ENCODE measurements at regions not wholly inside any gene's neighbourhood (a gene's known extent, or its start where the extent isn't known, plus 50 kb on each side); places are given as distances from the start of the nearest gene placed in this dataset.
"Not testable (repeated sequence)": the region's sequence is repeated elsewhere in the genome, so short reads cannot be mapped to it uniquely, and the experiment has no call there.

DNA sequence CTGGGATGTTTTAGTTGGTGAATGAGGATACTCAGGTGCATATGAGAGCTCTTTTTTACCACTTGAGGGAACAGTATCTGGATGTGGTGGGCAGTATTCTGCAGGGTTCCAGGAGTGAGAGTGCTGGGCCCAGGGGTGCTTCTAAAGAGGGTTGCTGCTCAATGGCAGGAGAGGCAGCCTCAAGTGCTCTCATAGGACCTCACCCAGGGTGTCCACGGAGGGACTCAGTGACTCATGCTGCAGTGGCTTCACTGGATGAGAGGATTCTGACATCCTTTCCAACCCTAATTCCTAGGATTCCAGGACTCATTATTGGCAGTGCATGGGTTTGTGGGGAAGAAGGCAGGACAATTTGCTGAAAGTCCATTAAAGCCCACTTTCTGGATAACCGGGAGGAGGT lies 176.6 kb upstream of the FERMT1 start:
- TF ChIP-seq, protein P1, sequence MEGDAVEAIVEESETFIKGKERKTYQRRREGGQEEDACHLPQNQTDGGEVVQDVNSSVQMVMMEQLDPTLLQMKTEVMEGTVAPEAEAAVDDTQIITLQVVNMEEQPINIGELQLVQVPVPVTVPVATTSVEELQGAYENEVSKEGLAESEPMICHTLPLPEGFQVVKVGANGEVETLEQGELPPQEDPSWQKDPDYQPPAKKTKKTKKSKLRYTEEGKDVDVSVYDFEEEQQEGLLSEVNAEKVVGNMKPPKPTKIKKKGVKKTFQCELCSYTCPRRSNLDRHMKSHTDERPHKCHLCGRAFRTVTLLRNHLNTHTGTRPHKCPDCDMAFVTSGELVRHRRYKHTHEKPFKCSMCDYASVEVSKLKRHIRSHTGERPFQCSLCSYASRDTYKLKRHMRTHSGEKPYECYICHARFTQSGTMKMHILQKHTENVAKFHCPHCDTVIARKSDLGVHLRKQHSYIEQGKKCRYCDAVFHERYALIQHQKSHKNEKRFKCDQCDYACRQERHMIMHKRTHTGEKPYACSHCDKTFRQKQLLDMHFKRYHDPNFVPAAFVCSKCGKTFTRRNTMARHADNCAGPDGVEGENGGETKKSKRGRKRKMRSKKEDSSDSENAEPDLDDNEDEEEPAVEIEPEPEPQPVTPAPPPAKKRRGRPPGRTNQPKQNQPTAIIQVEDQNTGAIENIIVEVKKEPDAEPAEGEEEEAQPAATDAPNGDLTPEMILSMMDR (IDR thresholded peaks at IDR 0.05; ENCODE audit: low read depth, low read length), result no peak
- no peak overlapping the region for H3K4me3 ChIP-seq (ENCODE audit: low read depth, low read length)

DNA sequence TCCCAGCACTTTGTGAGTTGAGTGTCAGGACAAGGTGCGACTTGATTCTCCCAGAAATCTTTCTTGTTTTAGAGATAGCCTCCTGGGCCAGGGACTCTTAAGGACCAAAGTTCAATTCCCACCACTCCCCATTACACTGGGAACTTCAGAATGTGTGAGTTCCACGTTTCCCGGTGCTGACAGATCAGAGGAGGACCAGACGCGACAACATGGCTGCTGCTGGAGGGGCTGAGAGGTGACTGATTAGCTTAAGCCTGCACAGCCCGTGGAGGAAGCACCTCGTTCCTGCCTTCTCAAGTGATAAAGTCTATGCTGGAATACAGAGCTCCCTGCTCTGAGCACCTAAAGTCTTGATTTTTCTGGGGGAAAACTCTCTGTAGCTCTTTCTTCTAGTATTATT lies 175.2 kb upstream of the FERMT1 start:
- TF ChIP-seq, protein P1 (IDR thresholded peaks at IDR 0.05; ENCODE audit: low read depth, low read length), result no peak

DNA sequence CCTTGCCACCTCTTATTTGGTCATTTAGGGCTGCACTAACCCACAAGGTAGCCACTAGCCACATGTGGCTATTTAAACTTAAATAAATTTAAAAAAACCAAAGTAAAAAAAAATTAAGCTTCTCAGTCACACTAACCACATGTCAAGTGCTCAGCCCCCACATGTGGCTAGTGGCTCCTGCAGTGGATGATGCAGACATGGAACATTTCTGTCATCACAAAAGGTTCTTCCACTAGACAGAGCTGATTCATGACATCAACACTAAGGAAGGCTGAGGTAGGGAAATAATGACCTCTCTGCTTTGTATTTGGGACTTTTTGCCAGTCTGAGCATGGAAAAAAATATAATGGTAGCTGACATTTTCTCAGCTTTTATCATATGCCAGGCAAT lies 173.0 kb upstream of the FERMT1 start:
- TF ChIP-seq, protein P1 (IDR thresholded peaks at IDR 0.05; ENCODE audit: low read depth, low read length), result no peak
- H3K4me3 ChIP-seq (ENCODE audit: low read depth, low read length), result no peak overlapping the region

More for the DNA sequence above, 175.2 kb upstream of the FERMT1 start:
- H3K4me3 ChIP-seq (ENCODE audit: low read depth, low read length), result no peak overlapping the region

DNA sequence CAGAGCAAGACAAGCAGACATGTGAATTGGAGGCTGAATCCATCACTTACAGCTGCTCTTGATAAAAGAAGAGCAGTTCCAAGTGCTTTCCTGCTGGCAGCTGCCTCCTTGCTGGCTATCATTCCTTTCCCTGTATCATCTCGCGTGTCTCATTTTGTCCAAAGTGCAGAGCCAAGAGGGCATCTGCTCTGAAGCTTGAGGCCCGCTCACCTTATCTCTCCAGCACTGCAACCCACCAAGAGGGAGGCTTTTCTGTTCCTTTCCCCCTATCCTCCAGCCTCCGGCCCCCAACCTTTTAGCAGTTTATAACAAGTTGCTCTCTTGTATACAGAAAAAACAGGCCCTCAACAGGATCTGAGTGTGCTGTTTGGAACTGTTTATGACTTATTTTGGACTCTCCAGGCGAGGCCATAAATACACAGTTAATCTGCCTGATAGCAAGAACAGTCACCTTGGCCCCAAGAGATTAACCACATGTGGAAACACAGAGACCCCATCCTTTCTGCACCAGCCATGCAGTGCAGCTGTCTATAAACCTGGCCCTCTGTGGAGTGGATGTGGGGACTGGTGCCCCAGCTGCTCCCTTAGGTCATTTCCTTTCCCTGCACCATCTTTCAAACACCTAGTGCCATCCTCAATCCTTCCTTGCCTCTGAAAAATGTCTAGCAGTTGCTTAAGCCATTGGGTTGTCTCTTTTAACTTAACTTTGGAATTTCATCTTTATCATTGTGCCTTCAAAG lies 172.5 kb upstream of the FERMT1 start:
- TF ChIP-seq, protein P1 (IDR thresholded peaks at IDR 0.05; ENCODE audit: low read depth, low read length), result no peak
- no peak overlapping the region for H3K4me3 ChIP-seq (ENCODE audit: low read depth, low read length)

DNA sequence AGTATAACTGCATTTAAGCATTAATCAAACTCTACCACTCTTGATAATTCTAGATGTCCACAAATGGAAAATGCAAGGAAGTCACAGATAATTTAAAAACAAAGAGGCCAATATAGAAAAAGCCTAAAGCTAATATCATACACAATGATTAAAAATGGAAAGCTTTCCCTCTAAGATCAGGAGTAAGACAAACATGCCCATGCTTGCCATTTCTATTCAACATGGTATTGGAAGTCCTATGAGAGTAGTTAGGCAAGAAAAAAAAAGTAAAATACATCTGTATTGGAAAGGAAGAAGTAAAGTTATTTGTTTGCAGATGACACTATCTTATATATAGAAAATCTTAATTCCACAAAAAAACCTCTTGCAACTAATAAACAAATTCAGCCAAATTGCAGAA lies 164.6 kb upstream of the FERMT1 start:
- no peak overlapping the region for H3K4me3 ChIP-seq (ENCODE audit: low read depth, low read length)
- TF ChIP-seq, protein P1 (IDR thresholded peaks at IDR 0.05; ENCODE audit: low read depth, low read length), result no peak

DNA sequence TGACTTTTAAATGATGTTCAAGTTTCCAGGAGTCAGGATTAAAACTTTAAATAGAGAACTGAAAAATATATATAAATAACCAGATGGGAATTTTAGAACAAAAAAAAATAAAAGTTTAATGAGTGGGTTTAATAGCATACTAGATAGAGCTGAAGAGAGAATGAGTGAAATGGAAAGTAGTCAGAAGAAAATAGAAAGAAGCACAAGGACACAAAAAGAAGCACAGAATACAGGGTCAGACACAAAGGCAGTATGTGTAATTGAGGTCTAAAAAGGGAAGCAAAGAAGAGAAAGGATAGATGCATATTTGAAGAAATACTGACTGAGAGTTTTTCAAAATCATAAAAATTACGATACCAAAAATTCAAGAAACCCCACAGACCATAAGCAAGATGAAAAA lies 159.8 kb upstream of the FERMT1 start:
- no peak overlapping the region for H3K4me3 ChIP-seq (ENCODE audit: low read depth, low read length)
- TF ChIP-seq, protein P1 (IDR thresholded peaks at IDR 0.05; ENCODE audit: low read depth, low read length), result no peak

DNA sequence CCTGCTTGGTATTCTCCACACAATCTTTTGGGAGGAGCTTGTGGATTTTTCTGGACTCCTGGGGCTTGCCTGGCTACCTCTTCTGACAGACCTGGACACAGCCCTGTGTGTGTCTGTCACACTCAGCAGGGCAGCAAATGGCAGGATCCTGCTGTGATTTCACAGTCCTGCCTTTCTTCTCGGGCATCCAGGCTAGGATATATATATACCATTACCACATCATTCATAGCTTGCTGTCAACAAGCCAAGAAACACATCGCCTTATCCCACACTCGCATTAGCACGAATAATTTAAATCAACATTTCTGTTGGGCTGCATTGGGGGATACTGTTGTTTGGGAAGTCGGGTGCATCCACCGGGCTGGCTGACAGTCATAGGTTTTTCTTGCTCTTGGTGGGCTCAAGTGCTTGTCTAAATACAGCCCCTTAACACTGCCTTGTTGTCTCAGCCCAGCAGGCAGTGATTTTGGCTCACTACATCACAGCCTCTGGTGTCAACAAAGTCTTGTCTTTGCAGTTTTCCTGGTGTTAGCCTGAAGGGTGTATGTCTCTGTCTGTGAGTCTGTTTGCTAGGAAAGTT lies 154.9 kb upstream of the FERMT1 start:
- TF ChIP-seq, protein P1 (IDR thresholded peaks at IDR 0.05; ENCODE audit: low read depth, low read length), result no peak
- H3K4me3 ChIP-seq (ENCODE audit: low read depth, low read length), result no peak overlapping the region

DNA sequence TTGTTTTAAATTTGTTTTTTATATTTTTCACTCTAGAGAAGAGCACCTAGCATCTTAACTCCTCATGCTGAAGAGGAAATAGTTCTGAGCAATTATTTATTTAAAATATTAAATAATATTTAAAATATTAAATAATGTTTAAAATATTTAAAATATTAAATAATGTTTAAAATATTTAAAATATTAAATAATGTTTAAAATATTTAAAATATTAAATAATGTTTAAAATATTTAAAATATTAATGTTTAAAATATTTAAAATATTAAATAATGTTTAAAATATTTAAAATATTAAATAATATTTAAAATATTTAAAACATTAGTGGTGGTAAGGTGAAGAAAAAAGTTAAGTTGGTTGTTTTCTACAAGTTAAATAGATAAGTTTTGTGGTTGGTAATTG lies 147.6 kb upstream of the FERMT1 start:
- H3K4me3 ChIP-seq (ENCODE audit: low read depth, low read length), result not testable (repeated sequence)

Measured in WI38 (cell line).